GM21515 (cell line): ENCODE measurements at regions not wholly inside any gene's neighbourhood (a gene's known extent, or its start where the extent isn't known, plus 50 kb on each side); places are given as distances from the start of the nearest gene placed in this dataset.

Experiments
- ATAC-seq: cut with Tn5 transposase; IDR thresholded peaks from one replicate; pipeline ENCODE4 v1.9.1; 2021; ENCODE audit not compliant: unreplicated experiment

DNA sequence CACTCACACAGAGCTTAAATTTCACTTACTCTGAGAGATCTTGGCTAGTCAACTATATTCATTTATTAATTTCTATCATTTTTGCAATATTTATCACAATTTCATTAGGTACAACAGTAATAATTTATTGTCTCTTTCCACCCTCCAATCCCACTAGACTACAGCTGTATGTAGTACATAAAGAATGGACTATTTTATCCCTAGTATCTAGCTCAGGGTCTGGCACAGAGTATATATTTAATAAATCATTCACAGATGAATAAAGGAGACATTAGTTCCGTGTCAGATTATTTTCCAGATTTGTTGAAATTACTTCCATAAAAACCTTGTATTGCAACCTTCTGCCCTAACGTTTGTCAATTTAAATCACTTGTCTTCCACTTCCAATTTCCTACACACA lies 1781.1 kb upstream of the SEL1L start:
- no peak for ATAC-seq

DNA sequence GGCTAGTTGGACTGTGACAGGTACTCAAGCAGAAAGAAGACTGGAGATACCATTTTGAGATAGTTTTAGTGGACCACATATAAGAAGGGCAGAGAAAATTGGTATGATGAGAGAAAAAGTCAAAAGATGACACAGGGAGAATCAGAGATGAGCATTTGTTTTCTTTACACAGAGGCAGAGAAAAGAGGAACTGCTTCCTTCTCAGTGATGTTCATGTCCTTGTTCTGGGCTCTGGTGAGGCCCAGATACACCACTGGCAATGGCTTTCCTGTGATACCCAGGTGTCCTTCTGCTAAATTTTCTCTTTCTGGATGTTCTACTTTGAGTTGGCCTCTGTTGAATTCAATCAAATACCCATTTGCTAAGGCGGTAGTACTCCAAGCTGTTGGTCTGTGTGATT lies 1782.7 kb upstream of the SEL1L start:
- ATAC-seq = no peak

DNA sequence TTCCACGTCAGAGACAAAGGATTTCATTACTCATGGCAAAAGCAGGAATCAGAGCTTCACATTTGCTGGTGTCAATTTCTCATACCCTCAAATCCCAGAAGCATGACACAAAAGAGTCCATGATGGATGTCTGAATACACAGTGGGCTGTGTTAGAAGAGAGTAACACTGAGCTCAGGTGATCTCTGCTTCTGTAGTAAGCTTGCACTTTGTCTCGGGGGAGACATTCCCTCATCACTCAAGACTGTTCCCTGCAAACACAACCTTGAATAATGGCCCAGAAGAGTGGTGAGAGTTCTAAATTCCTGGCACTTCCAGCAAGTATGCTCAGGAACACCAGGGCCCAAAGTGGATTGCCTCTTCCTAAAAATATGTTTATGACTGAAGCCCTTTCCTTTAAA lies 1787.2 kb upstream of the SEL1L start:
- no peak for ATAC-seq

DNA sequence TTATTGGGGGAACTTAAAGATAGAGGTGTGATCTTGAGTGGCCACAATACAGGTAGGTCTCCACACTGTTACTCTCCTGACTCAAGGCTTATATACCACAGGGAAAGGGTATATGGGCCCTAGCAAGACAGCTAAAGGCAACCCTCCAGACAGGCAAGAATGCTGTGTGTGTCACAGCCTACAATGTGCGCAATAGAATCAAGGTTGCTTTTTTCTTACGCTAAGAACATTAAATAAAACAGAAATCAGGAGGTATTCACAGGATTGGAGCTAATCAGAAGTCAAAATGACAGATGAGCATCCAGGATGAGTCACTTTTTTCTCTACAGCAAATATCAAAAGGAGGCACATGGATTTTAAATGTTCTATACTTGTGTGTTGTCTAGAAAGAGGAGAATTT lies 1797.9 kb upstream of the SEL1L start:
- no peak for ATAC-seq

DNA sequence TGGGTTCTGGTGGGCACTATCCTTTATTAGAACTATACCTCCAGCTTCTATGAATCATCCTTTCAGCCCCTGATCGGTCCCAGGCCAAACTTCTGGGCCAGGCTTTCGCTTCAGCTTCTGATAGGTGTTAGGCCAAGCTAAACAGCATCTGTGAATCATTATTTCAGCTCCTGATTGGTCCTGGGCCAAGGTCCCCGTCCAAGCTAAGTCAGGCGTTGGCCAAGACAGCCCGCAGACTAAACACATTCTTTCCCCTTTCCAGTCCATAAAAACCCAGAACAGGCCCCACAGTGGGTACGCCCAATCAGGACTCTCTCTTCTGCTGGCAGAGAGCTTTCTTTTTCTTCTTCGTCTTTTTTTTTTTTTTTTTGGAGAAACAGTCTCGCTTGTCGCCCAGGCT lies 1808.9 kb upstream of the SEL1L start:
- ATAC-seq = no peak

DNA sequence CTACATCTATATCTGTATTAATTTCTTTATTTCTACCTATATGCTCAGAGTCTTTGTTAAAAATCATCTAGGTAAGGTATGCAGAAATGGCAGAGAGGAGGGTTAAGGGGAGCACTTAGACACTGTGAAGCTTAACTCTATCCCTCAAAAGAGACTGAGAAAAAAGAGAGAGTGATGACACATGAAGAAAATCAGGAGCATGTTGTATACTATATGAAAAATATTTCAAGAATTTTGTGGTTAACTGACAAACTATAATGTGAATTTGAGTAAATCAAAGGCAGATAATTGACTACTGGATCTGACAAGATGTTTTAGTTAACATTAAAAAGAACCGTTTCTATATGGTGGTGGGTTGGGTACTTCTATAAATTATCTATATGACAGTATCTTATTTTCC lies 1814.2 kb upstream of the SEL1L start:
- no peak for ATAC-seq

DNA sequence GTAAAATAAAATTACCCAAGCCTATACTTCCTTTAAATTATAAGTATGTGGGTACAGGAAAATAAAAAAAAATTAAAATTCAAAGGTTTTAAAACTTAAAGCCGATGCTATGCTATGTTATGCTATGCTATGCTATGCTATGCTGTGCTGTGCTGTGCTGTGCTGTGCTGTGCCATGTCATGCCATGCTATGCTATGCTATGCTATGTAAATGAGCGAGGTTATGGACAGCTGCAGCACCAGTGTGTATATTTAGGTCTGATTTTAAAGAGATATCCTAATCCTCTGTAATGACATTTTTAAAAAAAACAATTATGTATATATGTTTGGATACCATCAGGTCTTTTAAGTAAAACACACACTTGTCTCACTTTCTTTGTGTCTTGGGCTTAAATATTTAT lies 1822.0 kb upstream of the SEL1L start:
- no peak for ATAC-seq

DNA sequence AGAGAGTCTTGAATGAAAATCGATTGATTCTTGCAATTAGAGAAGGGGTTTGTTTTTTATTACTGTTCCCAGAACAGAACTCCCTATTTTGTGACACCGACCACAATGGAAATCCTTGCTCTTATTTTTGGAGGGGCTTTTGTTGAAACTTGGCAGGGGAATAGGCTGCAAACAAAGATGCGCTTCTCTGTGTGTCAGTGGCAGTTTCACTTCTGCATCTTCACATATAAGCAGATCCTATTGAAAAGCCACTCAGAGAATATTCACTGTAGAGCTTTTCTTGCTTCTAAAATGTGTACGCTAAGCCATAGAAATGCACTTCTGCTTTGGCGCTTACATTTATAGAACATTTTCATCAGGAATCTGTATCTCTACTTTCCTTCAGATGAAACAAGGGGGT lies 1822.4 kb upstream of the SEL1L start:
- no peak for ATAC-seq

DNA sequence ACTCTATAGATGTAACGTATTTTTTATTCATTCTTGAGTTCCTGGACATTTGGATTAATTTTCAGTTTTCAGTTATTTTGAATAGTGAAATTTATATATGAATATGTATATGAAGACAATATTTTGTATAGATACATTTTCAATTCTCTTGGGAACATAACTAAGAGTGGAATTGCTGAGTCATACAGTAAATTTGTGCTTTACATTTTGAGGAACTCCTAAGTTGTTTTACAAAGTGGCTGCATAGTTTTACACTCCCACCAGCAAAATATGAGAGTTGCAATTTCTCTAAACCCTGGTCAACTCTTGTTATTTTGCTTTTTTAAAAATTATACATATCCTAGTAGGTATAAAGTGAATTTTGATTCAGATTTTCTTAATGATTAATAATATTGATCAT lies 1838.6 kb upstream of the SEL1L start:
- no peak for ATAC-seq

DNA sequence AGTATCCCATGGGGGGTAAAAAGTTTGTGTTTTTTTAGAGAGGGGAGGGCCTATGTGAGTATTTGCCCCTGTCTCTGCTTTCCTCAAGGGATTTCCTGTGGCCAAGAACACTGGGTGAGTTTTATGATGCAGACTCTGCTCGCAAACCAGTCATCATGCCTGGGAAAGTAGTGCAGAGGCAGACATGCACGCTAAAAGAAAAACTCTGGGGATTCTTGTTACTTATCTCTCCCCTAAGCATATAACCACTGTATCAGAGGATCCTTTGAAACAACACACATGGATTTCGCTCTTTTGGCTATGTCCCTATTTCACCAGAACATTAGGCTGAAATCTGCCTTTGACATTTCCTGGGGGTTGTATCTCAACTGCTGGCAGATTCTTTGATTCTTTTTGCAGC lies 1845.8 kb upstream of the SEL1L start:
- ATAC-seq = no peak

DNA sequence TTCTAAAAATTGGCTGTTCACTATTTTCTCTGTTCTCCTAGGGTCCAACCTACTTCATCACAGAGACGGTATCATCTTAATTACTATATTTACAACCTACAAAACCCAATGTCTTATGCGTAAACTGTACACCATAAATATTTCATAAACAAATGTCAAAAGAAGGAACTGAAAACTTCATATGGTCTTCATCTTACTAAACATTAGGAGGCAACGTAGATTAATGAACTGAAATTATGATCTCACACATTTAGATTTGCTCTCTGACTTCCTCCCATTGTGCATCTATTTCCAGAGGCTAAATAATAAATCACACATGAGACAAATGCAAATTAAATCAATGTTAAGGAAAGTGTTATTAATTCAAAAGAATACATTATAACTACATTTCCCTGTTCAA lies 1850.6 kb upstream of the SEL1L start:
- ATAC-seq = no peak

DNA sequence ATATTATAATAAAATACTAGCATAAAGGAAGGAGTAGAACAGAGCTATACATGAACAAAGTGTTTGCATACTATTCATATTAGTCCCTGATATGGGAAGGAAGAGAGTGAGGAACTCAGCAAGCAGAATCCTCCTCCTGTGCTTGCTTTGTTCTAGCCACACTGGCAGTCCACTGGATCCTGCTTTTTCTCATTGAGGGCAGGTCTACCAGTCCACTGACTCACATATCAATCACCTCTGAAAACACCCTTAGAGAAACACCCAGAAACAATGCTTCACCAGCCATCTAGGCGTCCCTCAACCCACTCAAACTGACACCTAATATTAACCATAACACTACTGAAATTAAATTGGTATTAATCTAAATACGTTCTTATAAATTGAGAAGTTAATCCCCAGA lies 1861.7 kb upstream of the SEL1L start:
- ATAC-seq = no peak

DNA sequence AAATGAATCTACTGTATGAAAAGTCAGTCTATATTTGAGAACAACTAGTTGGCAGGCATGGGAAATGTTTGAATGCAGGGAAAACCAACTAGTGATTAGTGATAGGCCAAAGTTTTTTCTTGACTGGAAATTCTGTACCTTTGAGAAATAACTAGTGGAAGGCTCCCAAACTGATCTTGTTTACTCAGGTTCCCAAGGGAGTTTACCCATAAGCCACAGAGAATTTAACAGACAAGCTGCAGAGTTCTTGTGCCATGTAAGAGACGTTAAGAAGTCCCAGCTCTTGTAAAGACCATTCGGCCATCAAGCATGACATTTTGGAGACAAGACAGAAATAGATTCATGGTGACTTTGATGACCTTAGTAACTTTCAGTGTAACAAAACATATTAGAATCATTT lies 1882.8 kb upstream of the SEL1L start:
- no peak for ATAC-seq

DNA sequence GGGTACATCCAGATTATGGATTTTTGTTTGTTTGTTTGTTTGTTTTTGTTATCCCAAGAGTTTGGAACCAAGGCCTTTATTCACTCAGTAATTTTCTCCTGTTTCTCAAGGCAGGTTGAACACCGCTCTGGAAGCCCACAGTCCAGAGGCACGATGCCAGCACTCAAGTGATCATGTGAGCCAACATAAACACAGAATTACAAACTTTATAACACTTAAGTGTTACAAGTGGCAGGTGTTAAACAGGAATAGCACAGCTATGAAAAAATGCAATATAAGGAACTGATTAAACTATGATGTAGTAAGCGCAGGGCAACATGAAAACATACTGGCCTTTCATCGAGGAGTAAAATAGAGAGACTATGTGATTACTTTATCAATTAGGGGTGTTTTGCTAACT lies 1885.8 kb upstream of the SEL1L start:
- no peak for ATAC-seq

DNA sequence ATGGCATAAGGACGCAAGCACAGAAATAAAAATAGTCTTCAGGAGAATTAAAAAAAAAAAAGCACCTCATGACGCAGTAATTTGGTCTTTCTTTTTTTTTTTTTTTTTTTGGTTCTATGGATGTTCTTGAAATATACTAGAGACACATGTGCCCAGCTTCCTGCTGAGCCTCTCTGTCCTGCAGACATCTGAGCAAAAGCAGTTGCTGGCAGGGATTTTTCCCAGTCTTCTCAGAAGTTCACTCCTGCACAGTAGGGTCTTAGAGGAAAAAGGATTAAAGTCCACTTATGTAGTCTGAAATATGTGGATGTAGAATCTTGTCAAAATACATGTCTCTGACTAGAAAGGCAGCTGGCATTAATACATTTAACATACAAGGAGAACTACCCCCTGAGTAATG lies 1888.1 kb upstream of the SEL1L start:
- no peak for ATAC-seq

DNA sequence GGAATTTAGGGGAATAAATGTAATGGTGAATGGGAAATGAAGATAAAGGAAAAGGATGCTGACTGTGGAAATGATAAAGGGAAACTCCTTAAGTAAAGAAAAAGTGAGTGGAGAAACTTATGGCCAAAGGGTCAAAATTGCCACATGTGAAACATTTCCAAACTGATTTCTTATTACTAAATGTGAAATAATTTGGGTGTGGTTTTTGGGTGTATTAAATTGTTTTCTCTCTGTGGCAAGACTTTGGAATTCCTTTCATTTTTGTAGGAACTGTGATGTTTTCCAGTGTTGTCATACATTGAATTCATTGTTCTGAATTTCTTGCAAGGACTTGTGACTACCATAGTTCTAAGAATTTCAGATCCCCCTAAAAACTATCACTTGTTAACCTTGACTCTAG lies 1891.5 kb upstream of the SEL1L start:
- ATAC-seq = no peak

DNA sequence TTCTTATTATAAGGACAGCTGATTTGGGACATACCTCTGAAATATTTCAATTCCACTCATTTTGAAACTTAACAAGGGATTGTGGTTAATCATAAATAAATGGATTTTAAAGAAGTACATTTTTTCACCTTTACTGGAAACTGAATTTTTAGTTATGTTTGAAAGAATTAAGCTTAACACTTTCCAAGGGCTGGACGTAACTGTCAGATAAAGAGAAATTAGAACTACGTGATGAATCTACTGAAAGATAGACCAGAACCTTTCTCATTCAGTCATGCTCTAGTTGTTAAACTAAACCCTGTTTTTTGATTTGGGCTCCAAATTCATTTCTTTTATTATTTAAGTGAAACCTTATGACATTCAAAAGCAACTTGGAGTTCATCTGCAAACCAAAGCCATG lies 1892.1 kb upstream of the SEL1L start:
- ATAC-seq = no peak

DNA sequence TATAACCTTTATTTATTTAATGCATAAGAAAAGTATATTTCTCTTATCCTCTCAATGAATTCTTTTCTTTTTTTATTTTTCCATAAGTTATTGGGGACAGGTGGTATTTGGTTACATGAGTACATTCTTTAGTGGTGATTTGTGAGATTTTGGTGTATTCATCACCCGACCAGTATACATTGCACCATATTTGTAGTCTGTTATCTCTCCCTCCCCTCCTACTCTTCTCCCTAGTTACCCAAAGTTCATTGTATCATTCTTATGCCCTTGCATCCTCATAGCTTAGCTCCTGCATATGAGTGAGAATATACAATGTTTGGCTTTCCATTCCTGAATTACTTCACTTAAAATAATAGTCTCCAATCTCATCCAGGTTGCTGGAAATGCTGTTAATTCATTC lies 1900.0 kb upstream of the SEL1L start:
- ATAC-seq = no peak

DNA sequence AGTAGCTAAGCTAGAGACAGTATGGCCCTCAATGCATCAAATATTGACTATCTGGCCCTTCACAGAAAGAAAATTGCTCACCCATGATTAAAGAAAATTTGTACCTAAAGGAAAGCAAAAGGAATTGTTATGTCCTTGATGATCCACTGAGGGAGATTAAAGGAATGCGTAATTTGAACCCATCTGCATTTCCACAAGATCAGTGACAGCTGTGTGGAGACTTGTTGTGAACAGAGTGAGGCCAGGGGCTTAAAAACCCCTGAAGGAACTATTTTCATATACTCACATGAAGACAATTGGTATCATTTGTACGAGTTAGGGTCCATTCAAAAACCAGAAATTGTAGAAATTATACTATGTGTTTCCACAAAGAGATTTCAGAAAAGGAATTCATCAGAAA lies 1908.1 kb upstream of the SEL1L start:
- ATAC-seq = no peak

DNA sequence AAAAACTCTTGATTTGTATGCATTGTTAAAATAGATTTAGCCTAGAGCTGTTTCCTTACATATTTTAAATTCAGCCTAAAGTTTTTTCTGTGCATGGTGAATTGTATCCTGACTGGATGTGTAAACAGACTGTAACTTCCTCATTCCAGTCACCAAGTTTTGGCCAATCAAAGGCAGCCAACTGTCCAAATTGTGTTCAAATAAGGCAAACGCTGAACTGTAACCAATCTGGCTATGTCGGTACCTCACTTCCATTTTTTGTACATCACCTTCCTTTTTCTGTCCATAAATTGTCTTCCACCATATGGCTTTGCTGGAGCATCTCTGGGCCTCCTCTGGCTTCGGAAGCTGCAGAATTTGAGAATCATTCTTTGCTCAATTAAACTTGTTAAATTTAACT lies 1921.9 kb upstream of the SEL1L start:
- no peak for ATAC-seq

DNA sequence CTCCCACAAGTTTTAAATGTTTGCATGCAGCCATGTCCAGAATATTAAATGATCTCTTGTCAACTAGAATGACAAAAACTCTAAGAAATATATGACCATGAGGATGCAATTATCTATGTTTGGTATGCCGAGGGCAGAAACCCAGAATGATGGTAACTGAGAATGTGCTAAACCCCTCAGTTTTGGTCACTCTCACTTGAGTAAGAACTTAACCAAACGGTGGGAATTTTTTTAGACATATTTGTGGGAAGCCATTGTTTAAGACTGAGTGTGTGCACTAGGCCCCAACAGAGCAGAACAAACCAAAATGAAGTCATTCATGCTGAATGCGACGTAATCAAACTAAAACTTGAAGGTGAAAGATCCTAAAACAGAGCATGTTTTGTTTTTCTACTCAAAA lies 1927.9 kb upstream of the SEL1L start:
- no peak for ATAC-seq

DNA sequence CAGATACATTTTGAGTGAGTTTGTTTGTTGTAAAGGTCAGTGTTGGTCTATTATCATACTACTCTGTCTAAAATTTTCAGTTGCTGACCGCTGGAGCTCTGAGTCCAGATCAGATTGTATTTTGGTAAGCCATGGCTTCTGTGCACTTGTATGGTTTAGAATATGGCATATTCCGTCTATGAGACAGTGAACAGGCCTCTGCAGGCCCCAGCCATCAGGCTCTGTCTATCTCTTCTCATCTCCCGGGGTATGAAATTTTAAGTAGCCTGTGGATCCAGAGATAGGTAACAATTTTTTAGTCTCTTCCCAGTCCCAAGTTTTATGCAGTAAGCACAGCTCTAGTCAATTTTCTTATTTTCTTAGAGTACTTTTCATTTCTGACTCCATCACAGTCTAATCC lies 1929.1 kb upstream of the SEL1L start:
- no peak for ATAC-seq

DNA sequence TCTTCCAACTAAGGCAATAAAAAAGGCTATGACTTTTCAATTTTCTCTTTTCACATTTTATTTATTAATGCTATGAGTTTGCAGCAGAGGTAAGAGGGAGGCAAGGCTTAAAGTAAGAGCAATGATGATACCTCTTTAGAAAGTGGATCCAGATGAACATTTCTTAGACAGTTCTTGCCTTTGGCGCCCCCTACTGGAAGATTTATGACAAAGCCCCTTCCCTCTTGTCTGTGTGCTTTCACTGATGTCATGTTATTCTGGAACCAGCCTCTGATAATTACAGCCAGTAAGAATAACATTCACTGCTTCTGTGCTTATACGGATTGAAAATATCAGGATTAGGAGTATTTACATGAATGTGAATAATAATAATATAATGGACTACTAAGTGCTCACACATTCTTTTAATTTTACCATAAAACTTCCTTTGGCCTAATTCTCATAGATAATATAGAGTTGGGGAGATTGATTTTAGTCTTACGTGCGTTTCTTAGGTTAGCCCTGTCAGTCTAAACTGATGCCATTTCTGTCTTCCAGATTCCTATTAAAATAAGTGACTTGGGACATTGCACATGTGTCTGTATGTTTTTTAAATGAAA lies 1929.9 kb upstream of the SEL1L start:
- no peak for ATAC-seq

DNA sequence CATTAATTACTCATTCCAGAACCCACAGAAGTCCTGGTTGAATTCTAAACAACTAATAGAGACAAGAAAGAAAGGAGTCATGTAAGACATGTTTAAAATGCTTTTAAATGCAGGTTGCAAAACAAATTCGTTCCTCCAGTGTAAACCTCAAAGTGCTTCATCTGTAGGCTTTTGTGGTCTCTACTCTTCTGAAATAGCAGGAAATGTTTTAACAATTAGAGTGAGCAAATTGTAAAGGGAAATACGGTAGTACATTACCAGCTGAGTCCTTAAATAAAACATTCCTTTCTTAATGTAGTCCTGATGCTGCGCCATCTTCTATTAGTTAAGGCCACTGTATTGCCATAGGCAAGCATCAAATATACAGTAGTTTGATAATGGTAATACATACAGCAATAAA lies 1934.2 kb upstream of the SEL1L start:
- no peak for ATAC-seq
